Neural cell (in vitro differentiated cells): ENCODE measurements at regions not wholly inside any gene's neighbourhood (a gene's known extent, or its start where the extent isn't known, plus 50 kb on each side); places are given as distances from the start of the nearest gene placed in this dataset.

ENCODE experiments used
- H2AFZ ChIP-seq: fragments of 200-600, 300-800 bp; sonication (generic), shearing (Covaris generic); 2 replicates; pipeline ENCODE4 v1.6.0; 2014; ENCODE audit warnings: low read depth, mild to moderate bottlenecking, antibody characterized with exemption, low read length, moderate library complexity
- H3F3A ChIP-seq: fragments of 200-600 bp; shearing (Covaris generic); 2 replicates; pipeline ENCODE4 v1.6.1; 2016; ENCODE audit warnings: mild to moderate bottlenecking, moderate library complexity, mixed read lengths, antibody characterized with exemption, low read length; ENCODE audit not compliant: insufficient read depth, poor library complexity, severe bottlenecking
- H3K27ac ChIP-seq: fragments of 200-600, 300-800 bp; sonication (generic), shearing (Covaris generic); 2 replicates; pipeline ENCODE4 v1.5.1; 2014; ENCODE audit warnings: mild to moderate bottlenecking, low read length, moderate library complexity
- H3K27me3 ChIP-seq: fragments of 300-800, 200-600 bp; sonication (generic), shearing (Covaris generic); 2 replicates; pipeline ENCODE4 v1.6.0; 2014; ENCODE audit warnings: mild to moderate bottlenecking, low read depth, low read length, moderate library complexity; ENCODE audit not compliant: insufficient read depth
- H3K36me3 ChIP-seq: fragments of 300-800, 200-600 bp; sonication (generic), shearing (Covaris generic); 2 replicates; pipeline ENCODE4 v1.5.1; 2014; ENCODE audit warnings: mild to moderate bottlenecking, antibody characterized with exemption, low read length, moderate library complexity; ENCODE audit not compliant: insufficient read depth
- H3K4me2 ChIP-seq: fragments of 300-800, 200-600 bp; sonication (generic), shearing (Covaris generic); 2 replicates; pipeline ENCODE4 v1.6.0; 2014; ENCODE audit warnings: mild to moderate bottlenecking, low read length
- H3K4me3 ChIP-seq: fragments of 300-800, 200-600 bp; sonication (generic), shearing (Covaris generic); 2 replicates; pipeline ENCODE4 v1.5.1; 2014; ENCODE audit warnings: mild to moderate bottlenecking, low read length, moderate library complexity
- H3K79me2 ChIP-seq: fragments of 200-600 bp; shearing (Covaris generic); replicated peaks from 2 replicates; pipeline ENCODE4 v1.6.0; 2014; ENCODE audit warnings: mild to moderate bottlenecking, low read length, moderate library complexity; ENCODE audit not compliant: insufficient read depth
- H3K9ac ChIP-seq: fragments of 300-800, 200-600 bp; sonication (generic), shearing (Covaris generic); 2 replicates; pipeline ENCODE4 v1.6.1; 2016; ENCODE audit warnings: mild to moderate bottlenecking, low read length, mixed read lengths
- H3K9me2 ChIP-seq: fragments of 200-600 bp; shearing (Covaris generic); 2 replicates; pipeline ENCODE4 v1.6.1; 2016; ENCODE audit warnings: mild to moderate bottlenecking, low read length, mixed read lengths; ENCODE audit not compliant: insufficient read depth
- H3K9me3 ChIP-seq: fragments of 200-600, 300-800 bp; sonication (generic), shearing (Covaris generic); 2 replicates; pipeline ENCODE4 v1.6.1; 2016; ENCODE audit warnings: mild to moderate bottlenecking, mixed run types, low read length, moderate library complexity, mixed read lengths
- H4K20me1 ChIP-seq: fragments of 200-600 bp; shearing (Covaris generic); 2 replicates; pipeline ENCODE4 v1.6.1; 2016; ENCODE audit warnings: mild to moderate bottlenecking, mixed run types; ENCODE audit not compliant: insufficient read depth
- EP300 ChIP-seq: fragments of 450-650 bp; conservative IDR thresholded peaks from 2 replicates; pipeline ENCODE4 v1.6.1; 2014; ENCODE audit warnings: antibody characterized with exemption, mild to moderate bottlenecking, moderate library complexity; ENCODE audit not compliant: poor library complexity, severe bottlenecking
- EZH2 ChIP-seq: fragments of 200-600, 300-800 bp; shearing (Covaris generic), sonication (generic); IDR thresholded peaks from 2 replicates; pipeline ENCODE4 v1.6.1; 2014; ENCODE audit warnings: antibody characterized with exemption, low read length, borderline replicate concordance, mild to moderate bottlenecking; ENCODE audit not compliant: insufficient read depth, poor library complexity, severe bottlenecking
- MXI1 ChIP-seq: fragments of 450-650 bp; conservative IDR thresholded peaks from 2 replicates; pipeline ENCODE4 v1.6.1; 2014; ENCODE audit warnings: antibody characterized with exemption, mild to moderate bottlenecking; ENCODE audit not compliant: poor library complexity, severe bottlenecking
- POLR2AphosphoS5 ChIP-seq: IDR thresholded peaks from 2 replicates; pipeline ENCODE4 v1.6.1; 2012
- RAD21 ChIP-seq: fragments of 450-650 bp; conservative IDR thresholded peaks from 2 replicates; pipeline ENCODE4 v1.6.1; 2014; ENCODE audit warnings: antibody characterized with exemption, mild to moderate bottlenecking, moderate library complexity
- SMC3 ChIP-seq: fragments of 450-650 bp; conservative IDR thresholded peaks from 2 replicates; pipeline ENCODE4 v1.6.1; 2014; ENCODE audit warnings: antibody characterized with exemption, mild to moderate bottlenecking, moderate library complexity; ENCODE audit not compliant: poor library complexity
- TAF1 ChIP-seq: IDR thresholded peaks from 2 replicates; pipeline ENCODE4 v1.6.1; 2012; ENCODE audit warnings: low read depth
- TF ChIP-seq, protein P1 (sequence below): IDR thresholded peaks from 2 replicates; pipeline ENCODE4 v1.6.1; 2012; ENCODE audit warnings: borderline replicate concordance
- TF ChIP-seq, protein P2 (sequence below): fragments of 450-650 bp; IDR thresholded peaks from 2 replicates; pipeline ENCODE4 v1.5.1; 2014; ENCODE audit warnings: antibody characterized with exemption, mild to moderate bottlenecking, moderate library complexity; ENCODE audit not compliant: poor library complexity, severe bottlenecking

DNA sequence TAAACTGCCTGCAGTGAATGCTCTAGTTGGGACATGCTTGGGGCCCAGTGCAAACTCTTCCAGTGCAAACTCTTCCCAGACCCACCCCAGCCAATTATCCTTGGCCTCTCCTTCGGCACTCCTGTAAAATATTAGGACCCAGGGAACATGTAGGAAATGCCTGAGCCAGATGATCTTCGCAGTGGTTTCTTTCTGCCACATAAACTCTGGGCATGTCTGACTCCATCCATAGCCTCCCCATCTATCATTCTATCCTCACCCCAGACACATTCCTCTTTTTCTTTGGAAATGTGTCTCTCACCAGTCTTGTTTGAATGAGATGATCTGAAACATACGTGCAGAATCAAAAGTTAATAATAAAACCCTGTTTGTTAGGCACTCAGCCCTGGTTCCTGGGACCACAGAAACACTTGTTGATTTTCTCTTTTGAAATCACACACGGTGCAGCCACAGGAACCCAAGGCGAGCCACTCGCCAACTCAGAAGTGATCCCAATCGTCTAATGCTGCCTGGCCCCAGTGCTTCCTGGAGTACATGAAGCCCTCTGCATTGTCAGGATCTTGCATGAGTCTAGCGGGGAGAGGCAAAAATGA lies 108.9 kb upstream of the CST7 start:
- H4K20me1 ChIP-seq, result no peaks in the 10 kb centered on the region
- H3F3A ChIP-seq, result no peaks in the 10 kb centered on the region
- H3K9ac ChIP-seq, result no peak overlapping the region
- TF ChIP-seq, protein P1, sequence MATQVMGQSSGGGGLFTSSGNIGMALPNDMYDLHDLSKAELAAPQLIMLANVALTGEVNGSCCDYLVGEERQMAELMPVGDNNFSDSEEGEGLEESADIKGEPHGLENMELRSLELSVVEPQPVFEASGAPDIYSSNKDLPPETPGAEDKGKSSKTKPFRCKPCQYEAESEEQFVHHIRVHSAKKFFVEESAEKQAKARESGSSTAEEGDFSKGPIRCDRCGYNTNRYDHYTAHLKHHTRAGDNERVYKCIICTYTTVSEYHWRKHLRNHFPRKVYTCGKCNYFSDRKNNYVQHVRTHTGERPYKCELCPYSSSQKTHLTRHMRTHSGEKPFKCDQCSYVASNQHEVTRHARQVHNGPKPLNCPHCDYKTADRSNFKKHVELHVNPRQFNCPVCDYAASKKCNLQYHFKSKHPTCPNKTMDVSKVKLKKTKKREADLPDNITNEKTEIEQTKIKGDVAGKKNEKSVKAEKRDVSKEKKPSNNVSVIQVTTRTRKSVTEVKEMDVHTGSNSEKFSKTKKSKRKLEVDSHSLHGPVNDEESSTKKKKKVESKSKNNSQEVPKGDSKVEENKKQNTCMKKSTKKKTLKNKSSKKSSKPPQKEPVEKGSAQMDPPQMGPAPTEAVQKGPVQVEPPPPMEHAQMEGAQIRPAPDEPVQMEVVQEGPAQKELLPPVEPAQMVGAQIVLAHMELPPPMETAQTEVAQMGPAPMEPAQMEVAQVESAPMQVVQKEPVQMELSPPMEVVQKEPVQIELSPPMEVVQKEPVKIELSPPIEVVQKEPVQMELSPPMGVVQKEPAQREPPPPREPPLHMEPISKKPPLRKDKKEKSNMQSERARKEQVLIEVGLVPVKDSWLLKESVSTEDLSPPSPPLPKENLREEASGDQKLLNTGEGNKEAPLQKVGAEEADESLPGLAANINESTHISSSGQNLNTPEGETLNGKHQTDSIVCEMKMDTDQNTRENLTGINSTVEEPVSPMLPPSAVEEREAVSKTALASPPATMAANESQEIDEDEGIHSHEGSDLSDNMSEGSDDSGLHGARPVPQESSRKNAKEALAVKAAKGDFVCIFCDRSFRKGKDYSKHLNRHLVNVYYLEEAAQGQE, result no peak
- no peak for TF ChIP-seq SMC3
- no peak for TF ChIP-seq EZH2
- no peak for TF ChIP-seq EP300
- TF ChIP-seq POLR2AphosphoS5, result no peak
- TF ChIP-seq TAF1, result no peak
- TF ChIP-seq, protein P2, sequence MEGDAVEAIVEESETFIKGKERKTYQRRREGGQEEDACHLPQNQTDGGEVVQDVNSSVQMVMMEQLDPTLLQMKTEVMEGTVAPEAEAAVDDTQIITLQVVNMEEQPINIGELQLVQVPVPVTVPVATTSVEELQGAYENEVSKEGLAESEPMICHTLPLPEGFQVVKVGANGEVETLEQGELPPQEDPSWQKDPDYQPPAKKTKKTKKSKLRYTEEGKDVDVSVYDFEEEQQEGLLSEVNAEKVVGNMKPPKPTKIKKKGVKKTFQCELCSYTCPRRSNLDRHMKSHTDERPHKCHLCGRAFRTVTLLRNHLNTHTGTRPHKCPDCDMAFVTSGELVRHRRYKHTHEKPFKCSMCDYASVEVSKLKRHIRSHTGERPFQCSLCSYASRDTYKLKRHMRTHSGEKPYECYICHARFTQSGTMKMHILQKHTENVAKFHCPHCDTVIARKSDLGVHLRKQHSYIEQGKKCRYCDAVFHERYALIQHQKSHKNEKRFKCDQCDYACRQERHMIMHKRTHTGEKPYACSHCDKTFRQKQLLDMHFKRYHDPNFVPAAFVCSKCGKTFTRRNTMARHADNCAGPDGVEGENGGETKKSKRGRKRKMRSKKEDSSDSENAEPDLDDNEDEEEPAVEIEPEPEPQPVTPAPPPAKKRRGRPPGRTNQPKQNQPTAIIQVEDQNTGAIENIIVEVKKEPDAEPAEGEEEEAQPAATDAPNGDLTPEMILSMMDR, result no peak
- TF ChIP-seq RAD21, result no peak
- TF ChIP-seq MXI1, result no peak
- H3K9me3 ChIP-seq, result no peaks in the 10 kb centered on the region
- no peaks in the 10 kb centered on the region for H3K9me2 ChIP-seq
- H3K4me2 ChIP-seq, result no peak overlapping the region
- H3K4me3 ChIP-seq, result no peak overlapping the region
- H3K36me3 ChIP-seq, result no peaks in the 10 kb centered on the region
- H3K79me2 ChIP-seq, result no peaks in the 10 kb centered on the region
- no peak overlapping the region for H2AFZ ChIP-seq
- H3K27ac ChIP-seq, result no peak overlapping the region
- no peaks in the 10 kb centered on the region for H3K27me3 ChIP-seq

DNA sequence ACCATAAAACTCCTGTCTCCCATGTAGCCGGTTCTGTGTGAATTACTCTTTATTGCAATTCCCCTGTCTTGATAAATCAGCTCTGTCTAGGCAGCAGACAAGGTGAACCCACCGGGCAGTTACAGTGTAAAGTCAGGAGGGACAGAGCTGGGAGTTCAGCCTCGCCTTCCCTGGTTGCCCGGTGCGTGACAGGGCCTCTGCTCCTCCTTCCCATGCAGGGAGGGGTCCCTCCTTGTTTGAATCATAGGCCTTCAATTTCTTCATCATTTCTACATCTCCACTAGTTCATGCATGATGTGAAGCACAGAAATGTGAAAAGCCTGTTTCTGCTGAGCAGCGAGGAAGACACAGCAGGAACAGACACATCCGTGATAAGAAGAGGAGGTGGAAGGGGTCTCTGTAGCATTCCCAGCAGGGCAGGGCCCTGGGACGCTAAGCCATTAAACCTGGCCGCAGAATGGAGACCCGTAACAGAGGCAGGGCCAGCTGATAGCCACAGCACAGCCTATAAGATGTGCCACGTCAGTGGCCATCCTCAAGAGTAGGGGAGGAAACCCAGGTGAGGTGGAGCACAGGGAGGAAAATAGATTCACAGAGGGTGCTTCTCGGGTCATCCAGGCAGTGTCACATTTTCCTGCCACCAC lies 106.7 kb upstream of the CST7 start:
- no peak overlapping the region for H2AFZ ChIP-seq
- H3K4me3 ChIP-seq, result no peak overlapping the region
- no peaks in the 10 kb centered on the region for H4K20me1 ChIP-seq
- no peaks in the 10 kb centered on the region for H3F3A ChIP-seq
- no peaks in the 10 kb centered on the region for H3K79me2 ChIP-seq
- H3K9me3 ChIP-seq, result no peaks in the 10 kb centered on the region
- no peaks in the 10 kb centered on the region for H3K36me3 ChIP-seq
- H3K9me2 ChIP-seq, result no peaks in the 10 kb centered on the region
- no peak overlapping the region for H3K9ac ChIP-seq
- TF ChIP-seq SMC3 (no peak), MXI1 (no peak), POLR2AphosphoS5 (no peak), TAF1 (no peak), RAD21 (no peak), EP300 (no peak), EZH2 (no peak)
- TF ChIP-seq, protein P1, result no peak
- TF ChIP-seq, protein P2, result no peak
- H3K27ac ChIP-seq, result no peak overlapping the region
- no peak overlapping the region for H3K4me2 ChIP-seq
- no peaks in the 10 kb centered on the region for H3K27me3 ChIP-seq
